Smooth muscle cell (in vitro differentiated cells): ENCODE measurements at regions not wholly inside any gene's neighbourhood (a gene's known extent, or its start where the extent isn't known, plus 50 kb on each side); places are given as distances from the start of the nearest gene placed in this dataset.

ENCODE experiments used
- DNase-seq: peaks from one replicate; lab custom pipeline; 2025; ENCODE audit not compliant: unreplicated experiment; lab: John Stamatoyannopoulos, UW
- H2AFZ ChIP-seq: fragments of 200-600 bp; sonication (generic); 2 replicates; pipeline ENCODE4 v1.6.0; 2016; ENCODE audit warnings: antibody characterized with exemption, low read depth, mild to moderate bottlenecking
- H3F3A ChIP-seq: fragments of 200-600 bp; sonication (generic); 2 replicates; pipeline ENCODE4 v1.6.0; 2017; ENCODE audit warnings: antibody characterized with exemption, low read depth
- H3K27ac ChIP-seq: fragments of 200-600 bp; sonication (generic); 2 replicates; pipeline ENCODE4 v1.5.1; 2016; ENCODE audit warnings: low read depth, mild to moderate bottlenecking
- H3K27me3 ChIP-seq: fragments of 200-600 bp; sonication (generic); 2 replicates; pipeline ENCODE4 v1.6.1; 2016; ENCODE audit warnings: low read depth, mild to moderate bottlenecking
- H3K36me3 ChIP-seq: fragments of 200-600 bp; sonication (generic); 2 replicates; pipeline ENCODE4 v1.5.1; 2016; ENCODE audit warnings: low read depth
- H3K4me1 ChIP-seq: fragments of 200-600 bp; sonication (generic); 2 replicates; pipeline ENCODE4 v1.5.1; 2016; ENCODE audit warnings: low read depth
- H3K4me2 ChIP-seq: fragments of 200-600 bp; sonication (generic); 2 replicates; pipeline ENCODE4 v1.6.0; 2016; ENCODE audit warnings: mild to moderate bottlenecking
- H3K4me3 ChIP-seq: fragments of 200-600 bp; sonication (generic); 2 replicates; pipeline ENCODE4 v1.5.1; 2016; ENCODE audit warnings: mild to moderate bottlenecking
- H3K79me2 ChIP-seq: fragments of 200-600 bp; sonication (generic); 2 replicates; pipeline ENCODE4 v1.6.0; 2016; ENCODE audit warnings: low read depth, mild to moderate bottlenecking
- H3K9ac ChIP-seq: fragments of 200-600 bp; sonication (generic); 2 replicates; pipeline ENCODE4 v1.6.0; 2016; ENCODE audit warnings: low read depth
- H3K9me3 ChIP-seq: fragments of 200-600 bp; sonication (generic); replicated peaks from 2 replicates; pipeline ENCODE4 v1.5.1; 2016; ENCODE audit warnings: low read depth
- H4K20me1 ChIP-seq: fragments of 200-600 bp; sonication (generic); 2 replicates; pipeline ENCODE4 v1.6.0; 2016; ENCODE audit warnings: low read depth
- WGBS: methylation state at CpG from one replicate; pipeline ENCODE4 v1.1.7; 2016; ENCODE audit warnings: low lambda C conversion rate; 5-methylcytosine and 5-hydroxymethylcytosine counted together
- TF ChIP-seq, protein P1 (sequence below): fragments of 200-600 bp; sonication (generic); IDR thresholded peaks from 2 replicates; pipeline ENCODE4 v1.5.1; 2017; ENCODE audit warnings: borderline replicate concordance, mild to moderate bottlenecking, antibody characterized with exemption; ENCODE audit not compliant: insufficient read depth, poor library complexity, severe bottlenecking

DNA sequence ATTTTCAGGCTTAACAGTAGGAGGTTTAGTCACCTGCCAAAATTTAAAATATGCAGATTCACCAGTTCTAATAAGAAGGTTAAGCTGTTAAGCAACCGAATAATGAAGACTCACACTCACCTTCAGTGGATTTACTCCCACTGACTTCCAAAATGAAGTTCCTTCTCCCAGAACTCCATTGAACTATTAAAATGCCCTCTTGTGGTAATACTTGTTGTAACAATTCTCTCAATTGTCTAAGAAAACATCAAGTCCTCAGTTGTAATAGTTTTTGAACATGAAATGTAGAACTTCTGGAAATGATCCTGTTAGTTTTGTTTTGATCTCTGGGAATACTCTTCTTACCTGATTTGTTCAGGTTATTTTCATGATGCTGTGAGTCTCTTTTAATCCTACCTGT lies 522.0 kb upstream of the ATXN8OS start:
- no peaks in the 10 kb centered on the region for H3K27me3 ChIP-seq
- no peak overlapping the region for H2AFZ ChIP-seq
- H3F3A ChIP-seq, result no peaks in the 10 kb centered on the region
- H3K4me1 ChIP-seq, result no peaks in the 10 kb centered on the region
- TF ChIP-seq, protein P1, sequence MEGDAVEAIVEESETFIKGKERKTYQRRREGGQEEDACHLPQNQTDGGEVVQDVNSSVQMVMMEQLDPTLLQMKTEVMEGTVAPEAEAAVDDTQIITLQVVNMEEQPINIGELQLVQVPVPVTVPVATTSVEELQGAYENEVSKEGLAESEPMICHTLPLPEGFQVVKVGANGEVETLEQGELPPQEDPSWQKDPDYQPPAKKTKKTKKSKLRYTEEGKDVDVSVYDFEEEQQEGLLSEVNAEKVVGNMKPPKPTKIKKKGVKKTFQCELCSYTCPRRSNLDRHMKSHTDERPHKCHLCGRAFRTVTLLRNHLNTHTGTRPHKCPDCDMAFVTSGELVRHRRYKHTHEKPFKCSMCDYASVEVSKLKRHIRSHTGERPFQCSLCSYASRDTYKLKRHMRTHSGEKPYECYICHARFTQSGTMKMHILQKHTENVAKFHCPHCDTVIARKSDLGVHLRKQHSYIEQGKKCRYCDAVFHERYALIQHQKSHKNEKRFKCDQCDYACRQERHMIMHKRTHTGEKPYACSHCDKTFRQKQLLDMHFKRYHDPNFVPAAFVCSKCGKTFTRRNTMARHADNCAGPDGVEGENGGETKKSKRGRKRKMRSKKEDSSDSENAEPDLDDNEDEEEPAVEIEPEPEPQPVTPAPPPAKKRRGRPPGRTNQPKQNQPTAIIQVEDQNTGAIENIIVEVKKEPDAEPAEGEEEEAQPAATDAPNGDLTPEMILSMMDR, result peak; percentile 12
- no peak overlapping the region for H3K4me2 ChIP-seq
- no peaks in the 10 kb centered on the region for H3K79me2 ChIP-seq
- no peak for DNase-seq
- no peaks in the 10 kb centered on the region for H4K20me1 ChIP-seq
- H3K4me3 ChIP-seq, result no peak overlapping the region
- no peak overlapping the region for H3K27ac ChIP-seq
- H3K9me3 ChIP-seq, result no peaks in the 10 kb centered on the region
- WGBS, result 75% methylated on average over 1 of the region's 1 CpG
- H3K9ac ChIP-seq, result no peak overlapping the region
- H3K36me3 ChIP-seq, result no peaks in the 10 kb centered on the region

DNA sequence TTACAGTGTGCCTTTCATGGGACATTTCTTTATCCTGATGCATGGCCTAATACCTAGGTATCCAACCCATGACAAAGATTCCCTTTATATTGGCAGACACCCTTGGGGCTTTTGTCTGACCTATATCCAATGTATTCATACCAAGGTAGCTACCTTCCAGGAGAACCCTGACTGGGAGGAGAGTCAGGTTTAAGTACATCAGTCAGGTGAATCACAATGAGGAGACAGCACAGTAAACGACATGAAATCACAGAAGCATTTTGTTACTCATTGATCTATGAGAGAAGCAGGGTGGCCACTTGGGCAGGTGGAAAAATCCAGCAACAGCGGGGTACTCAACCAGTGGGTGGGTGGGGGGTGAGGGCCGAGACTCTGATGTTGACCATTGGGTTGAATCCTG lies 527.4 kb upstream of the ATXN8OS start:
- TF ChIP-seq, protein P1, result no peak
- Histone ChIP-seq H3K4me1 (no peaks in the 10 kb centered on the region), H3K36me3 (no peaks in the 10 kb centered on the region), H3K4me3 (no peak overlapping the region), H3K27me3 (no peaks in the 10 kb centered on the region), H3K9me3 (no peaks in the 10 kb centered on the region), H3K9ac (no peak overlapping the region), H3K27ac (peak overlapping the region; percentile 78), H4K20me1 (no peaks in the 10 kb centered on the region), H3K4me2 (no peak overlapping the region), H3K79me2 (no peaks in the 10 kb centered on the region), H3F3A (no peaks in the 10 kb centered on the region), H2AFZ (no peak overlapping the region)
- WGBS, result 63% methylated on average over 3 of the region's 3 CpGs
- DNase-seq, result no peak

DNA sequence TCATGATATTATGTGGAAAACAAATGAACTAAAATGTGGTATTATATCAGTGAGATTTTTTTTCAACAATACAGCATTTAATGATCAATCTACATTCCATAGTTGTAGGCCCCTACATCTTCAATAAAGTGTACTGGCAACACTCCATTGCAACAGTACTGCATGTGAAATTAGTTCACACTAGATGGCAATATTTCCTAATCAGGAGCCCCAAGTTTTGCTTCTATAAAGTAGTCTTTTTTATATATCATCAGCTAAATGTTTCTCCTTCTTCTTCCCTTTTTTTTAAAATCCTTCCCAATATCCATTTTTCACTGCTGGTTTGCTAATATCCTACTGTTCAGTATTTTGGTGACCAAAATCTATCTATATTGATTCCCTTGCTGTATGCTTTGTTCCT lies 528.3 kb upstream of the ATXN8OS start:
- Histone ChIP-seq H3K36me3 (no peaks in the 10 kb centered on the region), H4K20me1 (no peaks in the 10 kb centered on the region), H3K79me2 (no peaks in the 10 kb centered on the region), H3K9ac (peak overlapping the region; percentile 15), H3K27ac (peak overlapping the region; percentile 78), H3F3A (no peaks in the 10 kb centered on the region), H3K4me2 (no peak overlapping the region), H3K9me3 (no peaks in the 10 kb centered on the region), H3K27me3 (no peaks in the 10 kb centered on the region), H3K4me1 (no peaks in the 10 kb centered on the region), H2AFZ (no peak overlapping the region), H3K4me3 (no peak overlapping the region)
- TF ChIP-seq, protein P1, result peak; percentile 29
- DNase-seq, result no peak

DNA sequence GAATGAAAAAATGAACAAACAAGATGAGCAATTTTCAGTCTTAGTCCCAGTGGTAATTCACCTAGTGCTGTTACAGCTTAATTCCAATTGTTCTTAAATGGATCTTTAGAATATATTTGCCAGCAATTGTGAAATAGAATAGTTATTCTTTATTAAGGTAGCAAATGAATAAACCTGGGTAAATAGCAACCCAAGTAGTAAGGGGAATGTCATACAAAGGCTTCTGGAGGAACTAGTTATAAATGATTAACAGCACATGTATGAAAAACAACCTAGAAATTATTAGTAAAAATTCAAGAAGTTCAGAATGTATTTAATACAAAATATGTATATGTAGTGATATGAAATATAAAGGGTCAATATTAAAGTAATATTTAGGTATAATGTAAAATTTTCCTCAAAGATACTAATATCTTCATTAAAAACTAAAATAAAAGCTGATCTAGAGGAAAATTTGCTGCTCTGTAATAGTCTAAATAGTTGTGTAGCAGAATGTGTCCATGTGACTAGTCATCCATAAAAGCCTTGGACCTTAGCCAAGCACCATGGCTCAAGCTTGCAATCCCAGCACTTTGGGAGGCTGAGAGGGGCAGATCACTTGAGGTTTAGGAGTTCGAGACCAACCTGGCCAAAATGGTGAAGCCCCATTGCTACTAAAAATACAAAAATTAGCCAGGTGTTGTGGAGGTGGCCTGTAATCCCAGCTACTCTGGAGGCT lies 535.9 kb upstream of the ATXN8OS start:
- no peak overlapping the region for H3K4me2 ChIP-seq
- H3K36me3 ChIP-seq, result no peaks in the 10 kb centered on the region
- no peaks in the 10 kb centered on the region for H3F3A ChIP-seq
- no peaks in the 10 kb centered on the region for H3K27me3 ChIP-seq
- 97% methylated on average over 1 of the region's 1 CpG for WGBS
- H3K4me3 ChIP-seq, result no peak overlapping the region
- H3K9ac ChIP-seq, result no peak overlapping the region
- no peaks in the 10 kb centered on the region for H4K20me1 ChIP-seq
- no peak overlapping the region for H2AFZ ChIP-seq
- H3K79me2 ChIP-seq, result no peaks in the 10 kb centered on the region
- DNase-seq, result no peak
- TF ChIP-seq, protein P1, result no peak
- no peaks in the 10 kb centered on the region for H3K9me3 ChIP-seq
- H3K4me1 ChIP-seq, result no peaks in the 10 kb centered on the region
- no peak overlapping the region for H3K27ac ChIP-seq
